Activated CD4-positive, CD25-positive, alpha-beta regulatory T cell treated with anti-CD3 and anti-CD28 coated beads, Interleukin-2, amount 50 U/mL, for 16 hours (primary cell): ENCODE measurements at regions not wholly inside any gene's neighbourhood (a gene's known extent, or its start where the extent isn't known, plus 50 kb on each side); places are given as distances from the start of the nearest gene placed in this dataset.

Experiments
- DNase-seq: peaks from one replicate; pipeline ENCODE4 v3.0.0-alpha.2; 2020; ENCODE audit warnings: low read depth, low spot score

DNA sequence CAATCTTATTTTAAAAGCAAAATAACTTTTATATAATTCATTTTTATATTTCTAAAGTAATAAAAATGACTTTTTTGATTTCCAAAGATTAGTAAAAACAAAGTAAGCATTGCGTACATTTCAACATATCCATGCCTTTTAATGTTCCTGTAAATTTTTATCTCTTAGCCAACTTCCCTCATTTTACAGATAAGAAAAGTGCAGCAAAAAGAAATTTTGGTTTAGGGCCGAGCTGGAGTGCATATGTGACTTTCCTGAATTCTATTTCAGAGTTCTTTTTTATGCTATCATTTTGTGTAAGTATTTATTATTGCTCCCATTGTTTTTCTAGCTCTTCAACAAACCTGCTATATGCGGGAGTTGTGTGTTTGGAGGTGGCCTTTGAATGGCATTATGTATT, 195.3 kb downstream of the NHLRC3 start:
- DNase-seq, result no peak

DNA sequence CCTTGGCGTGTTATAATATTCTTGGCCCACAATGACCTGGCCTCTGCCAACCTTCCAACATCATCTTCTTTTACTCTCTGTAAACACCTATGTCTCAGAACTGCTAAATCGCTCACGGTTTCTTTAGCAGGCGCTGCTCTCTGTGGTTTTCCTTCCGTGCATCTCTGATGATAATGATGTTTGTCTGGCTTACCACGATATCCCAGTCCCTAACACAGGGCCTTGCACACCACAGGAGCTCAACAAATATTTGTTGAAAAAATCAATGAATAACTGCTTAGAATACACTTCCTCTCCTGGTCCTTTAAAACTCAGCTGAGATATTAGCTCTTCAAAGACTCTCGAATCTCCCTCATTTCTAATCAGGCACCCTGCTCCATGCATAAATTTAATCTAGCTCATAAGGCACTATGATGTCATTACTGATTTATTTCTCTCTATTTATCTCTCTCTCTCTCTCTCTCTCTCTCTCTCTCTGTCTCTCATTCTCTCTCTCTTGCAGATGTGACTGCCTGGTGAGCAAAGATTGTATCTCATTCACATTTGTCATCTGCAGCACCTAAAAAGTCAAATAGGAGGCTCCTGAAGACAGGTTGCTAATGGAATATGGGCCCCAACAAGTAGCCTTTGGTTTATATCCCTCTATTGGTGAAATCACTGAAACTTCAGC, 206.4 kb downstream of the NHLRC3 start:
- DNase-seq, result no peak

DNA sequence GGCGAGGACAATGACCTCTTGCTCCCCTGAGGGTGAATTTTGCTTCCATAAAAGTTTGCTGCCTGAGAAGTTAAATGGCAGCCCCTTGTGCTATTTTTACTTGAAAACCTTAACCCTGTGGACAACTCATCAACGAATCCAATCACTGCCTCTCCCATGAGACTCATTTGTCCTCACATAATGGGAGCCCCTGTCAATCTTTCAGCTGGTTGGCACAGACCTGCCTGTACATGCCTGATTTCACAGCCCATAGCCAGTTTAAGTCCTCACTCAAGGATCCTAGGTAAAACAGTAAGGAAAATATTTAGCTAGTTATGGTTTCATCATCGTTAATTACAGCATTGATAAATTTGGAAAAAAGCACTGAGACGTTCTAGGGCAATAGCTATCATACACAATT, 207.4 kb downstream of the NHLRC3 start:
- no peak for DNase-seq

DNA sequence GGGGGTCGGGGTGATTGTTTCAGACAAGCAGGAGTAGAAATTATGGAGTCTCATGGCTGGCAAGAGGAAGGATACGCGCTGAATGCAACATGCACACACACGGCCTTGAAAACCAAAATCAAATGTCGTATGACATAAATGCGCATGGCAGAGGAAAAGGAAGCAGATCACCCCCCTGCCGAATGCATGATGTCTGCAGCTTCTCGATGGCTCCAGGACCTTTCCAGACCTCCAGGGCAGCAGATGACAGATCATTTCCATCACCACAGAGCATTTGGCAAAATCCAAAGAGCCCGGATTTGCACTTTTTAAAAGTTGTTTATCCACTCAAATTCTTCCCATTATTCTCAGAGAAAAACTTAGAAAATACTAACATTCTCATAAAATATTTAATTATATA, 211.7 kb downstream of the NHLRC3 start:
- no peak for DNase-seq

- DNase-seq, result no peak
These were observed 212.2 kb downstream of the NHLRC3 start for GRCh38 chr13:39250440-39250839.

- DNase-seq, result no peak
These were observed 213.1 kb downstream of the NHLRC3 start for GRCh38 chr13:39251340-39251739.

DNA sequence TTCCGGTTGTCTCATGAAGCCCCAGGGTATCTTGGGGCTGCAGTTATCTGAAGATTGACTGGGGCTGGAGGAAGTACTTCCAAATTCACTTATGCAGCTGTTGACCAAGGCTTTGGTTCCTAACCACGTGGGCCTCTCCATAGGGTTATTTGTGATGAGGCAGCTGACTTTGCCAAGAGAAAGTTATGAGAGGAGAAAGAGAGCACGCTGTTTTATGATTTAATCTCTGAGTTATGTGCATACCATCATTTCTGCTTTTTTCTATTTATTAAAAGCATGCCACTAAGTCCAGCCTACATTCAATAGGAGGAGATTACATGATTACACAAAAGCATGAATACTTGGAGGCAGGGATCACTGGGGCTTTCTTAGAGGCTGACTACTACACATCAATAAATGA, 215.5 kb downstream of the NHLRC3 start:
- DNase-seq, result no peak

DNA sequence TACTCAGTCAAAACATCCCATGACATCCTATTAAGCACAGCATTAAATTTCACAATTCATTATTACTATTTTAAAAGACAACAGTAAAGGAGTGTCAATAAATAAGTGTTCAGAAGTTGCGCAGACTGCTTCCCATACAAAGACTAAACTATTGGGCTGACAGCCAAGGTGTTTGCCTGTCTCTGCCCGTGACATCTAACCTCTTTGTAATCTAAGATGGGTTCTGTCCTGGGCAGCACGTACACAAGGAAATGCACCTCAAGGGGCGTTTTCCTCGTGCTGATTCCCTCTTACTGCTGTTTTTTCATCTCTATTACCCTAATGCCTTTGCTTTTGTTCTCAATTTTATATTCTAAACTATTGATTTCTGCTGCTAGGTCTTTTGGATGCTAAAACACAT, 216.3 kb downstream of the NHLRC3 start:
- DNase-seq, result no peak

GRCh38 chr13:39257642-39258041, 219.4 kb downstream of the NHLRC3 start:
- DNase-seq, result no peak

DNA sequence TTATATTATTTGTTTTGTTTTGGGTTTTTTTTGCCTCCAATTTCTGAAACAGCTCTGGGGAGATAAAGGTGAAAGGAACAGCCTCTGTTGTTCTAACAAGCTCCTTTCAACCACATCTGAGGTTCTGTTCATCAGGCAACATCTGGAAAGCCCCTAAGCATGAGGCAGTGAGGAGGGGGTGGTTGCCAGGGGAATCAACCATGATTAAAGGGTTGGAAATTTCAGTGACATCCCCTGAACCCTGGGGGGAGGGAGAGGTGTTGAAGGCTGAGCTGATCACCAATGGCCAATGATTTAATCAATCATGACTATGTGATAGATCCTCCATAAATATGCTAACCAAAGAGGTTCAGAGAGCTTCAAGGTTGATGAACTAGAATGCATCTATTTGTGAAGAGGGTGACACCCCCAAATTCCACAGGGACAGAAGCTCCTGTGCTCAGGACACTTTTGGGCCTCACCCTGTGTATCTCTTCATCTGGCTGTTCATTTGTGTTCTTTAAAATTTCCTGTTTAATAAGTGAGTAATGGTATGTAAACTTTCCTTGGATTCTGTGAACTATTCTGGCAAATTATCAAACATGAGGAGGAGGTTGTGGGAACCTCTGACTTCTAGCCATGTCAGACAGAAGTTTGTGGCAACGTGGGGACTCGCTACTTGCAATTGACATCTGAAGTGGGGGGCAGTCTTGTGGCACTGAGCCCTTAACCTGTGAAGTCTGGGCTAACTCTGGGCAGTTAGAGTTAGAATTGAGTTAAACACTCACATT, 221.3 kb downstream of the NHLRC3 start:
- no peak for DNase-seq

GRCh38 chr13:39263033-39263432, 224.8 kb downstream of the NHLRC3 start:
- peak; percentile 6 for DNase-seq

- no peak for DNase-seq
These were observed 225.3 kb downstream of the NHLRC3 start for GRCh38 chr13:39263531-39263930.

DNA sequence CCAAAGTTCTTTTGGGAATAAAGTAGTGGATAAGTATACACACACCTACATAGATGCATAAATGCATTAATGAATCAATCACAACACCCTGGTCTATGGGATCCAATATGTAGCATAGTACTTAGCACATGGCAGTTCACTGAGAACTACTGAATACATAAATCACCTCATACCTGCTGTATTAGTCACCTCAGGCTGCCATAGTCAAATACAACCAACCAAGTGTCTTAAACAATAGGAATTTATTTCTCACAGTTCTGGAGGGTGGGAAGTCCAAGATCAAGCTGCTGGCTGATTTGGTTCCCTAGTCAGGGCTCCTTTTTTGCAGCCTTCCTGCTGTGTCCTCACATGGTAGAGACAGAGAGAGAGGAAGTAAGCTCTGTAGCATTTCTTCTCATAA, 228.2 kb downstream of the NHLRC3 start:
- no peak for DNase-seq

DNA sequence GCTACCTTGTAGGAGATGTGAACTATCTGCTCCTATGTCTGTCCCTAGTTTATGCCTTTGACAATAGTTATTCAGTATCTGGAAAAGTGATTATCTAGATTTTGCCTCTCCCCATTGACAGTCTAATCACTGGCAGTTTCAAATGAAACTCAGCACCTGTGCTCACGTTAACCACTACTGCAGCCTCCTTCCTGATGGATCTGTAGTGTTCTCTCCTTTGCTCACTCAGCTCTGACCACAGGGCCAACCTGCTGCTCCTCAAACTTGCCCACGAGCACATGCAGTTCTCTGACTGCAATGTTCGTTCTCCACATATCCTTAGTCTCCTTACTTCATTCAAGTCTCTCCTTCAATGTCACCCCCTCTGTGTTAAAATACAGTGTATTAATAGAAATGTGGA, 230.1 kb downstream of the NHLRC3 start:
- DNase-seq, result no peak

- no peak for DNase-seq
These were observed 230.7 kb downstream of the NHLRC3 start for GRCh38 chr13:39269004-39269403.

- DNase-seq, result no peak
These were observed 231.2 kb downstream of the NHLRC3 start for GRCh38 chr13:39269411-39269810.

DNA sequence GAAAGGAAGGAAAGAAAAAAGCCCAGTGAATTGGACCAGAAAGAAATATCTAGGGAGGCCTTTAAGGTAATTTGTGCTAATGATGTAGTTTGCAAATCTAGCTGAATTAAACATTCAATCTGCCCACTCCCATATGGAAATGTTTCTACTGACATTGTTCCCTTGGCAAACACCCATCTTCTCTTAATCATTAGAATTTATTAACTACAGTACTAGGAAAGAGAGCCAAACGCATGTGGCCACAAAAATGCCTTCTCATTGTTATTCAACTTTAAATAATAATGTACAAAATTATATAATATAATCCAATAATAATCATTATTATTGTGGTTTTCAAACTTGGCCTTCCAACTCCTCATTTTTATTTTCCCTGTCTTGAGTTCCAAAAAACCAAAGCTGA, 234.7 kb downstream of the NHLRC3 start:
- no peak for DNase-seq

DNA sequence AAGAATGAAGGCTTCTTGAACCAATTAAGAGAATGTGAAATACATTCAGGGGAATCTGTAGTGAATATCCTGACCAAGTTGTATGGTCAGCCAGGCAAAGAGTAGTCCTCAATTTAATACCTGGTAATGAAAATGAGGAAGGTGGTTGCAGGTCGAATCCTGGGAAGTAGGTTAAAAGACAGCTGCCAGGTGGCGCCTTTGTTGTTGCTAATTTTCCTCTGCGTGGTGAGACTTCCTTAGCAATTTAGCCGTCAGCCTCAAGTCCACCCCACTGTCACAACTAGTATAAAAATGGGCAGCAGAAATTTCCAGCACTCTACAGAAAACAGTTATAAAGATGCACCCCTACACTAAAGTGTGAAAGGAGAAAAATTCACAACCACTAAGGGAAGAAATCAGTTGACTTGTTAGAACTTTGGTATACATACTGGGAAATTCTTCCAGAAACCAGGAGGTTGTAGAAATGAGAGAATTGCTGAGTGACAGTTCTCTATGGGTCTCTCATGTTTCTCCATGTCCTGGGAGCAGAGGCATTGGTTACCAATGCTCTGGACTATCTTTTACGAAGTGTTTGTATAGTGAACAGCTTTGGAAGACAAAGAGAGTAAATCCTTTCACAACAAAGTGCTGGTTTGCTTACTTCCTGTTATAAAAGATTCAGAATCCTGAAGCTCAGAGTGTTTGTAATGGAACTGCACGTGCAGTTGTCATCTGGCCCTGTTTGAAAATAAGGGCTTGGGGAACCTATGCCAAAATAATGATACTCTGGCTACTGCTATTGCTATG, 235.9 kb downstream of the NHLRC3 start:
- no peak for DNase-seq

- DNase-seq, result no peak
These were observed 236.6 kb downstream of the NHLRC3 start for GRCh38 chr13:39274739-39275325.

DNA sequence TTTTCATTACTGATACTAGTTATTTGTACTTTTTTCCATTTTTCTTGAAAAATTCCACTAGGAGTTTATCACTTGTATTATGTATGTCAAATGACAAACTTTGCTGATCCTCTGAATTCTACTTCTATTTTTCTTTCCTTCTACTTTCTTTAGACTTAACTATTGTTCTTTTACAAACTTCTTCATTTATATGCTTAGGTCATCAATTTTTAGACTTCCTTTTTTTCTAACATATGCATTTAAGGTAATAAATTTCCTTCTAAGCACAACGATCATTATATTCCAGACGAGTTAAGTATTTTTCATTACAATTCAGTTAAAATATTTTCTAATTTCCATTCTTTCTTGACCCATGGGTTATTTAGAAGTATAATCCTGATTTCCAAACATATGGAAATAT, 240.8 kb downstream of the NHLRC3 start:
- DNase-seq, result no peak

- DNase-seq, result no peak
These were observed 243.4 kb downstream of the NHLRC3 start for GRCh38 chr13:39281539-39282150.
